Right lobe of liver (tissue), 6 donors: ENCODE measurements at regions not wholly inside any gene's neighbourhood (a gene's known extent, or its start where the extent isn't known, plus 50 kb on each side); places are given as distances from the start of the nearest gene placed in this dataset.

Experiments
- ATAC-seq, 4 donors: fragments of 200-7000 bp; cut with Tn5 transposase; one replicate each; pipeline ENCODE4 v1.9.1; 2020; ENCODE audit warnings: mild to moderate bottlenecking in 4 of 4, moderate library complexity in 4 of 4
- DNase-seq, 3 donors: peaks; one replicate each; pipeline ENCODE4 v3.0.0-alpha.2; 2020
- H3K27ac ChIP-seq, 3 donors: fragments of 200-600 bp; one replicate each; pipeline ENCODE4 v1.8.0; 2022
- H3K27me3 ChIP-seq, 2 donors: fragments of 200-600 bp; one replicate each; pipeline ENCODE4 v1.8.0; 2022
- H3K36me3 ChIP-seq, 4 donors: fragments of 200-600 bp; sonication (generic) in 1 of 4; one replicate each; pipeline versions ENCODE4 v1.5.1 to v1.8.0; 2017 to 2022; ENCODE audit warnings: control low read depth in 1 of 4
- H3K4me1 ChIP-seq, 4 donors: fragments of 200-600 bp; sonication (generic) in 1 of 4; one replicate each; pipeline versions ENCODE4 v1.5.1 to v1.8.0; 2017 to 2022; ENCODE audit warnings: control low read depth in 1 of 4
- H3K4me3 ChIP-seq, 3 donors: fragments of 200-600 bp; one replicate each; pipeline ENCODE4 v1.8.0; 2022
- H3K9me3 ChIP-seq, 4 donors: fragments of 200-600 bp; sonication (generic) in 1 of 4; one replicate each; pipeline versions ENCODE4 v1.5.1 to v1.8.0; 2017 to 2022; ENCODE audit warnings: control low read depth in 1 of 4
- POLR2A ChIP-seq: fragments of 450-650 bp; IDR thresholded peaks from one replicate; pipeline ENCODE4 v1.6.1; 2017; ENCODE audit warnings: antibody characterized with exemption, mild to moderate bottlenecking
- WGBS: methylation state at CpG from one replicate; pipeline ENCODE4 v1.1.6; 2018; ENCODE audit warnings: low coverage, low lambda C conversion rate; ENCODE audit not compliant: insufficient coverage; ENCODE audit errors: missing lambda C conversion rate; 5-methylcytosine and 5-hydroxymethylcytosine counted together
- intact Hi-C, 2 donors: fragments of 100-400 bp; cut with DNase I; formaldehyde crosslinking; loops; one replicate each; pipeline versions ENCODE4 v1.11.2 to v1.14.1; 2022
- TF ChIP-seq, protein P1 (sequence below), 4 donors: fragments of 200-600 bp in 3 of 4; fragments of 450-650 bp in 1 of 4; IDR thresholded peaks; one replicate each; pipeline versions ENCODE4 v1.5.1 to v1.8.0; 2016 to 2022; ENCODE audit warnings: antibody characterized with exemption in 4 of 4, mild to moderate bottlenecking in 2 of 4
- donor health status: DM: no; HTN: yes; CAD: no.
- donor health status: DM: no; HTN: no; CAD: no.
- donor health status: DM: no; HTN: no; CAD: no.
- donor health status: DM: no; HTN: yes; CAD: no.
- donor health status: DM: no; HTN: yes; CAD: no.

DNA sequence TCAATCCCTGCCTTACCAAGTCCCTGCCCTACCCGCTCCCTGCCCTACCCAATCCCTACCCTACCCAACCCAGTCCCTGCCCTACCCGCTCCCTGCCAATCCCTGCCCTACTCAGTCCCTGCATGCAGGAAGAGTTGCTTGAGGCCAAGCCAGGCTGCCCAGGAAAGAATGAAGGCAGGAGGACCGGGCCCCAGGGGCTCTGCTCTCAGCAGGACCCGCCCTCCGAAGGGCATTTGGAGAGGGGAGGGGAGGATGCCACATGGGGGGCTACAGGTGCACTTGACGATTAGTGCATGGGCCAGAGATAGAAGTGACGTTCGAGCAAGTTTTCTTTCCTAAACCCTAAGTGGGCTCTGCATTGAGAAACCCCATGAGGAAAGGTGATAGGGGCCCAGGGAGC lies 581.2 kb downstream of the TBC1D22A start:
- DNase-seq = no peak
- Histone ChIP-seq H3K36me3 (no peaks in the 10 kb centered on the region), H3K27ac (no peak overlapping the region), H3K4me1 (no peaks in the 10 kb centered on the region), H3K4me3 (no peak overlapping the region), H3K9me3 (no peaks in the 10 kb centered on the region), H3K27me3 (no peaks in the 10 kb centered on the region)
- TF ChIP-seq POLR2A = no peak
- TF ChIP-seq, protein P1, sequence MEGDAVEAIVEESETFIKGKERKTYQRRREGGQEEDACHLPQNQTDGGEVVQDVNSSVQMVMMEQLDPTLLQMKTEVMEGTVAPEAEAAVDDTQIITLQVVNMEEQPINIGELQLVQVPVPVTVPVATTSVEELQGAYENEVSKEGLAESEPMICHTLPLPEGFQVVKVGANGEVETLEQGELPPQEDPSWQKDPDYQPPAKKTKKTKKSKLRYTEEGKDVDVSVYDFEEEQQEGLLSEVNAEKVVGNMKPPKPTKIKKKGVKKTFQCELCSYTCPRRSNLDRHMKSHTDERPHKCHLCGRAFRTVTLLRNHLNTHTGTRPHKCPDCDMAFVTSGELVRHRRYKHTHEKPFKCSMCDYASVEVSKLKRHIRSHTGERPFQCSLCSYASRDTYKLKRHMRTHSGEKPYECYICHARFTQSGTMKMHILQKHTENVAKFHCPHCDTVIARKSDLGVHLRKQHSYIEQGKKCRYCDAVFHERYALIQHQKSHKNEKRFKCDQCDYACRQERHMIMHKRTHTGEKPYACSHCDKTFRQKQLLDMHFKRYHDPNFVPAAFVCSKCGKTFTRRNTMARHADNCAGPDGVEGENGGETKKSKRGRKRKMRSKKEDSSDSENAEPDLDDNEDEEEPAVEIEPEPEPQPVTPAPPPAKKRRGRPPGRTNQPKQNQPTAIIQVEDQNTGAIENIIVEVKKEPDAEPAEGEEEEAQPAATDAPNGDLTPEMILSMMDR (IDR thresholded peaks at IDR 0.05) = no peak
- intact Hi-C loops = no loop called here
- ATAC-seq = no peak
- WGBS = 52% methylated on average over 7 of the region's 8 CpGs

DNA sequence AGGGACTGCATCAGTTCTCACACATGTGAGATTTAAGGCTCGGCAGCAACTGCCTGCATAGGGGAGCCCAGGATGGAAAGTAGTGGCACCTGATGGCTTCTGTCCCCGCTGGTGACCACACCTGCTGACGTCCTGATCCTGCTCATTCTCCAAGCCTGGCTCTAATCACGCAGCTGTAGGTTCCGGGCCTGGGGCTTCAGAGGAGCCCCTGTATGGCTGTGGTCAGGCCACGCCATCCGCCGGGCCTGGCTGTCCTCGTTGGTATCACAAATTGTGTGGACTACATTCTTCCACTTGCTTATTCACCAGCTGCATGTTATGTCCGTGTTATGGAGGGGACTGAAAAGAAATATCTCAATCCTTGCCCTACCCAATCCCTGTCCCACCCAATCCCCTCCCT lies 580.0 kb downstream of the TBC1D22A start:
- ATAC-seq (no peak), DNase-seq (no peak)
- Histone ChIP-seq H3K4me1 (no peaks in the 10 kb centered on the region), H3K36me3 (no peaks in the 10 kb centered on the region), H3K9me3 (no peaks in the 10 kb centered on the region), H3K27me3 (no peaks in the 10 kb centered on the region), H3K27ac (no peak overlapping the region), H3K4me3 (no peak overlapping the region)
- WGBS = 61% methylated on average over 6 of the region's 10 CpGs
- no peak for TF ChIP-seq POLR2A
- TF ChIP-seq, protein P1 (IDR thresholded peaks at IDR 0.05) = no peak
- intact Hi-C loops = no loop called here

- DNase-seq (no peak), ATAC-seq (no peak)
- Histone ChIP-seq H3K27ac (no peak overlapping the region), H3K4me3 (no peak overlapping the region), H3K36me3 (no peaks in the 10 kb centered on the region), H3K9me3 (no peaks in the 10 kb centered on the region), H3K4me1 (no peaks in the 10 kb centered on the region), H3K27me3 (no peaks in the 10 kb centered on the region)
- WGBS = no CpG with 5 or more reads among the region's 7 CpGs
- TF ChIP-seq, protein P1 (IDR thresholded peaks at IDR 0.05) = no peak
- TF ChIP-seq POLR2A = no peak
- intact Hi-C loops = no loop called here
Observed at GRCh38 chr22:47341464-47341863, 579.0 kb downstream of the TBC1D22A start.

- Histone ChIP-seq H3K4me3 (no peak overlapping the region), H3K27me3 (no peaks in the 10 kb centered on the region), H3K9me3 (no peaks in the 10 kb centered on the region), H3K27ac (no peak overlapping the region), H3K4me1 (no peaks in the 10 kb centered on the region), H3K36me3 (no peaks in the 10 kb centered on the region)
- intact Hi-C loops = no loop called here
- no peak for TF ChIP-seq POLR2A
- TF ChIP-seq, protein P1 (IDR thresholded peaks at IDR 0.05) = no peak
- 54% methylated on average over 5 of the region's 5 CpGs for WGBS
- no peak for DNase-seq
- ATAC-seq = no peak
Observed at GRCh38 chr22:47340851-47341436, 578.5 kb downstream of the TBC1D22A start.

- Histone ChIP-seq H3K9me3 (no peaks in the 10 kb centered on the region), H3K4me3 (no peak overlapping the region), H3K36me3 (no peaks in the 10 kb centered on the region), H3K27ac (no peak overlapping the region), H3K4me1 (no peaks in the 10 kb centered on the region), H3K27me3 (no peaks in the 10 kb centered on the region)
- TF ChIP-seq, protein P1 (IDR thresholded peaks at IDR 0.05) = no peak
- no peak for TF ChIP-seq POLR2A
- DNase-seq = no peak
- ATAC-seq = peak in 3 of 4 donors; percentile 39 to 55 (median 50)
- intact Hi-C loops = no loop called here
- WGBS = 61% methylated on average over 8 of the region's 8 CpGs
Observed at GRCh38 chr22:47337161-47337621, 574.7 kb downstream of the TBC1D22A start.
